ENCODE measurements at regions not wholly inside any gene's neighbourhood (a gene's known extent, or its start where the extent isn't known, plus 50 kb on each side); places are given as distances from the start of the nearest gene placed in this dataset.

- DNase-seq (ENCODE audit: low read depth in 2 of 2), result no peak
Measured at GRCh38 chr12:45102818-45103217, 51.9 kb upstream of the DBX2 start.

- no peak for DNase-seq (ENCODE audit: low read depth in 2 of 2)
Measured at GRCh38 chr12:45105996-45106395, 55.1 kb upstream of the DBX2 start.

GRCh38 chr12:45112306-45112705 is 61.4 kb upstream of the DBX2 start:
- DNase-seq (ENCODE audit: low read depth in 2 of 2), result no peak

- no peak for DNase-seq (ENCODE audit: low read depth in 2 of 2)
Measured at GRCh38 chr12:45121224-45121623, 70.3 kb upstream of the DBX2 start.

- peak; percentile 24 to 39 for DNase-seq (ENCODE audit: low read depth in 2 of 2)
Measured at GRCh38 chr12:45122768-45123380, 72.0 kb upstream of the DBX2 start.

GRCh38 chr12:45124485-45125155 is 73.7 kb upstream of the DBX2 start:
- DNase-seq (ENCODE audit: low read depth in 2 of 2), result no peak

- DNase-seq (ENCODE audit: low read depth in 2 of 2), result no peak
Measured at GRCh38 chr12:45125997-45126396, 75.1 kb upstream of the DBX2 start.

- DNase-seq (ENCODE audit: low read depth in 2 of 2), result no peak
Measured at GRCh38 chr12:45128637-45129036, 77.7 kb upstream of the DBX2 start.

- peak; percentile 67 to 69 for DNase-seq (ENCODE audit: low read depth in 2 of 2)
Measured at GRCh38 chr12:45130881-45131281, 80.0 kb upstream of the DBX2 start.

GRCh38 chr12:45131506-45131905 is 80.6 kb upstream of the DBX2 start:
- no peak for DNase-seq (ENCODE audit: low read depth in 2 of 2)

GRCh38 chr12:45138609-45139008 is 77.3 kb upstream of the ANO6 start:
- DNase-seq (ENCODE audit: low read depth in 2 of 2), result no peak

GRCh38 chr12:45148006-45148405 is 67.9 kb upstream of the ANO6 start:
- no peak for DNase-seq (ENCODE audit: low read depth in 2 of 2)

GRCh38 chr12:45148619-45149018 is 67.3 kb upstream of the ANO6 start:
- no peak for DNase-seq (ENCODE audit: low read depth in 2 of 2)

GRCh38 chr12:45165284-45165683 is 50.6 kb upstream of the ANO6 start:
- peak in 1 of 2 donors; percentile 8 for DNase-seq (ENCODE audit: low read depth in 2 of 2)

GRCh38 chr12:45166056-45166455 is 49.8 kb upstream of the ANO6 start:
- peak in 1 of 2 donors; percentile 57 for DNase-seq (ENCODE audit: low read depth in 2 of 2)

All from lung microvascular endothelial cell (primary cell).